Type B pancreatic cell (in vitro differentiated cells): ENCODE measurements at regions not wholly inside any gene's neighbourhood (a gene's known extent, or its start where the extent isn't known, plus 50 kb on each side); places are given as distances from the start of the nearest gene placed in this dataset.

Experiments
- DNase-seq: peaks from one replicate; pipeline ENCODE4 v3.0.0; 2021; ENCODE audit warnings: mixed read lengths; ENCODE audit not compliant: unreplicated experiment; ENCODE audit errors: extremely low spot score
- H3K27ac Mint-ChIP-seq: 2 replicates; pipeline ENCODE4 v1.8.0; 2021; ENCODE audit warnings: mild to moderate bottlenecking, mixed read lengths
- H3K27me3 Mint-ChIP-seq: 2 replicates; pipeline ENCODE4 v1.8.0; 2021; ENCODE audit warnings: mixed read lengths
- H3K36me3 Mint-ChIP-seq: 2 replicates; pipeline ENCODE4 v1.8.0; 2021; ENCODE audit warnings: mixed read lengths
- H3K4me1 Mint-ChIP-seq: one replicate; pipeline ENCODE4 v1.8.0; 2021; ENCODE audit warnings: mixed read lengths; ENCODE audit not compliant: unreplicated experiment
- H3K4me3 Mint-ChIP-seq: 2 replicates; pipeline ENCODE4 v1.8.0; 2021; ENCODE audit warnings: mild to moderate bottlenecking, mixed read lengths
- H3K9me3 Mint-ChIP-seq: 2 replicates; pipeline ENCODE4 v1.8.0; 2021; ENCODE audit warnings: mixed read lengths
- CTCF ChIP-seq: fragments of 200-600 bp; sonication (generic); conservative IDR thresholded peaks from 2 replicates; pipeline ENCODE4 v1.5.0; 2021; ENCODE audit warnings: antibody characterized with exemption, mild to moderate bottlenecking

- Mint-ChIP-seq H3K9me3 (peaks cover 5% of the 10 kb centered on the region), H3K4me1 (no peaks in the 10 kb centered on the region), H3K4me3 (no peak overlapping the region), H3K36me3 (no peaks in the 10 kb centered on the region), H3K27me3 (no peaks in the 10 kb centered on the region), H3K27ac (no peak overlapping the region)
- DNase-seq = no peak
- no peak for TF ChIP-seq CTCF
Observed at GRCh38 chr5:7991125-7991821, 122.3 kb downstream of the MTRR start.

- H3K27me3 Mint-ChIP-seq = peaks cover 2% of the 10 kb centered on the region
- H3K4me1 Mint-ChIP-seq = no peaks in the 10 kb centered on the region
- H3K36me3 Mint-ChIP-seq = no peaks in the 10 kb centered on the region
- H3K27ac Mint-ChIP-seq = no peak overlapping the region
- no peak overlapping the region for H3K4me3 Mint-ChIP-seq
- no peak for TF ChIP-seq CTCF
- no peak for DNase-seq
- H3K9me3 Mint-ChIP-seq = peaks cover 5% of the 10 kb centered on the region
Observed at GRCh38 chr5:7995688-7996294, 126.8 kb downstream of the MTRR start.

DNA sequence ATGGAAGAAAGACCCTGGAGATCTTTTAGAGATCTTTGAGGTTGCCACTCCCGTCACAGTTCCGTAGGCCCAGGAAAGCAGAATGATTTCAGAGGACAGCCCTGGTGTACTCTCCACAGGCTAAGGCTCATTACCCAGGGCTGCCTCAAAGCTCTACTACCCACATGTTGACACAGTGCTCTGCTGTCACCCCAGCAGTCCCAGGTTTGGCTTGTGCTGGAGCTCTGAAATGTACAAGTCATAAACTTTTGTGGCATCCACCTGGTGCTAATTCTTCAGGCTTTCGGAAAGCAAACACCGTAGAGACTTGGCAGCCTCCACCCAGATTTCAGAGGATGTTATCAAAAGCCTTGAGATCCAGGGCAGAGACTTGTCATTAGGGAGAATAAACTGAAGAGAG lies 136.5 kb downstream of the MTRR start:
- TF ChIP-seq CTCF = no peak
- H3K27ac Mint-ChIP-seq = no peak overlapping the region

GRCh38 chr5:8012131-8012977 lies 143.4 kb downstream of the MTRR start:
- DNase-seq = no peak
- Mint-ChIP-seq H3K27me3 (no peaks in the 10 kb centered on the region), H3K4me1 (no peaks in the 10 kb centered on the region), H3K27ac (no peak overlapping the region), H3K4me3 (no peak overlapping the region), H3K36me3 (no peaks in the 10 kb centered on the region), H3K9me3 (no peaks in the 10 kb centered on the region)
- no peak for TF ChIP-seq CTCF

More for the DNA sequence above, 136.5 kb downstream of the MTRR start:
- Mint-ChIP-seq H3K36me3 (no peaks in the 10 kb centered on the region), H3K4me3 (no peak overlapping the region), H3K4me1 (no peaks in the 10 kb centered on the region), H3K27me3 (no peaks in the 10 kb centered on the region), H3K9me3 (no peaks in the 10 kb centered on the region)
- no peak for DNase-seq

DNA sequence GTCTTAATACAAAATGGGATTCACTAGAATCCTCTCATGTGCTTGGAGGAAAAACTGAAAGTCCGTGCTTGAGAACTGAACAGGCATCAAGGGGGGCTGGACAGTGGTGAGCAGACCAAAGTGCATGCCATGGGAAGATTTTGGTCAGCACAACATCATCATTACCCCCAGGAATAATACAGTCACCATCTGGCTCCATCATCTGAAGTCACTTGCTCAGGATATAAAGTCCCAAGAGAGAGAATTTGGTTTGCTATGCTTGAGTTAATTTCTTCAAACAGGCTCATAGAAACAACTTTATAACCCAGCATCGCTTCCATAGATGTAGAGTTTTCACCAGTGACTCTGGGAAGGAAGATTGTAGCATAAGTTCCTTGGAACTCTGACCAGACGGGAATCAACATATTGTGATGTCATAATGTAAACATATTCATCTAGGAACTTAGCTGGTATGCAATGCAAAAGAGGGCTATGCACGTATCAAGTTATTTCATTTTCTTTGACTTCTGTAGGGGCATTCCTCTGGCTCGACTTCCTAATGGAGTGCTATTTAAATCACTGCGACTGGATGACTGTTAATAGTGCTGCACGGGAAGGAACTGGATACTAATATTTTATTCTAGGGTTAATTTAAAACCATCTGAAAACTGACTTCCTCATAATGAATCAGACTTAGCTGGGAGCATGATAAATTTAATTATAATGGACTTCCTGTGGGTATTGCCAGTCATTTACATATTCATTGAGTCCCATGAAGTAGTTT lies 145.2 kb downstream of the MTRR start:
- no peak for DNase-seq
- no peak overlapping the region for H3K27ac Mint-ChIP-seq
- no peaks in the 10 kb centered on the region for H3K4me1 Mint-ChIP-seq
- no peak overlapping the region for H3K4me3 Mint-ChIP-seq
- H3K36me3 Mint-ChIP-seq = no peaks in the 10 kb centered on the region
- H3K9me3 Mint-ChIP-seq = no peaks in the 10 kb centered on the region
- H3K27me3 Mint-ChIP-seq = no peaks in the 10 kb centered on the region
- no peak for TF ChIP-seq CTCF
